HG02678 (cell line): ENCODE measurements at regions not wholly inside any gene's neighbourhood (a gene's known extent, or its start where the extent isn't known, plus 50 kb on each side); places are given as distances from the start of the nearest gene placed in this dataset.
"Not testable (repeated sequence)": the region's sequence is repeated elsewhere in the genome, so short reads cannot be mapped to it uniquely, and the experiment has no call there.

Experiments
- ATAC-seq: cut with Tn5 transposase; IDR thresholded peaks from one replicate; pipeline ENCODE4 v1.9.1; 2021; ENCODE audit warnings: mild to moderate bottlenecking, moderate library complexity; ENCODE audit not compliant: unreplicated experiment

GRCh38 chr2:223283771-223284170 lies 231.8 kb downstream of the KCNE4 start:
- ATAC-seq = no peak

DNA sequence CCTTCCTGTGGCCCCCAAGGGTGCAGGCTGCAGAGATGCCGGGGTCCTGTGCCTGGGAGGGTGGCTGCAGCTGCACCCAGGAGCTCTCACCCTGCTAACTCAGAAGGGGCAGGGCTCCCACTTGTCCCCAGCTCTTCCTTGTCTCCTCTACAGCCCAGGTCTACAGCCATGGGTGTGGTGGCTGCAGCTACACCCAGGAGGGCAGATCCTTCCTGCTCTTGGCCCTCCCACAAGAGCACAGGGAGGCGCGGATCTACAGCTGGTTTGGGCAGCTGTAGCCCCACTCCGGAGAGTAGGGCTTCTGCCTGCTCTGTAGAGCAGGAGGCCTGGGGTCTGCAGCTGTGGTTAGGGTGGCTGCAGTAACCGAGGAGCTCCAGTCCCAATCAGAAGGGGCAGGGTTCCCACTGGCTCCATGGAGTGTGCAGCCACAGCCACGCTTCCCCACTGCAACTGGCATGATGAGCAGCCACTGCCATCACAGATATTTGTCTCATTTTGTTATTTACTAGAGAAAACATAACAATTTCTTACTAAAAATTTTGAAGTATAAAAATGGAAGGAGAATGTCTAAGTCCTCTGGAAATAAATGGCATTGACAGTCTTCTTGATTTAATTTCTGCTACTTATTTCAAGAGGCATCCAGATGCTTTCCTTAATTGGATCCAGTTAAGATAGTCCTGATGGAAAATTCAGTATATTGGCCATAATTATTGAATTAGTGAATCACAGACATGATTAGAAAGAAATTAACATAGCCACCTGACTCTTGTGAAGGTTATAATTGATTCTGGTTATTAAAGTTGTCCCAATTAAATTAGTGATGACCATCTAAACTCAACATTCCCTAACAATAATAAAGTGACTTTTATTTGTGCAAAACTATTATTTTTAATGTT lies 233.6 kb downstream of the KCNE4 start:
- no peak for ATAC-seq

DNA sequence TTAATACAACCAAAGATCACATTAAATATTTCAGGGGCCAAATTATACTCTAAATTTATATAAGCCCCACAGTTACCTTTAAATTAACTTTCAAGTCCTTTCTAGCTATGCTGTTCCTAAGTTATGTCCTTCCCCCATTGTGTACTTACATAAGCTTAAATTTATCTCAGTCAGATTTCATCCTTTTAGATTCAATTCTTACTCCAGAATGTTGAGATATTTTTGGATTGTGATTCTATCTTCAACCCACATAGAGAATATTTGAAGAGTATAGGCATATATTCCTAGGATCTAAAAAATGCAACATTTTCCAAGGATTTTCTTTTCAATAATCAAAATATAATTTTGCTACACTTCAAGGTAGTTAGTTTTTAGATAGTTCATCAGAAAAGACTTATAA lies 242.8 kb downstream of the KCNE4 start:
- ATAC-seq = no peak

DNA sequence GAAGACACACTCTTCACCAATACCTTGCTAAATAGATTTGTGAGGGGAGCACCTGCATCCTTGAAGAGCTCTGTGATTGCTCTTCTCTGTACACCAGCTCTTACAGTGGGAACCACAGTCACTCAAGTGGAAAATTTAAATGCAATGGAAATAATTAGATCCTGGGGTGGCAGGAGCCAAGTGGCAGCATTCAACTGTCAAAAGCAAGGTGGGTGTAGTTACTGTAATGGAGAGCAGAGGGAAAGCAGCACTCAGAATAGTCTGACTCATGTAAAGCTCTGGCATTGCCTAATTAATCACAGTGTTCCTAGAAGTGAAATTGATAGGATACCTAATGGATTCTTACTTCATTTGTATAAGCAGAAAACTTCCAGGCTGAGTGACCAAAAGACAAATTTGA lies 245.8 kb downstream of the KCNE4 start:
- ATAC-seq = no peak

GRCh38 chr2:223298329-223298728 lies 246.3 kb downstream of the KCNE4 start:
- not testable (repeated sequence) for ATAC-seq

- ATAC-seq = no peak
Observed at GRCh38 chr2:223300326-223300725, 248.3 kb downstream of the KCNE4 start.

- peak; percentile 71 for ATAC-seq
Observed at GRCh38 chr2:223306371-223306770, 254.4 kb downstream of the KCNE4 start.

- ATAC-seq = no peak
Observed at GRCh38 chr2:223311889-223312680, 260.1 kb downstream of the KCNE4 start.

- no peak for ATAC-seq
Observed at GRCh38 chr2:223313101-223313500, 261.1 kb downstream of the KCNE4 start.

DNA sequence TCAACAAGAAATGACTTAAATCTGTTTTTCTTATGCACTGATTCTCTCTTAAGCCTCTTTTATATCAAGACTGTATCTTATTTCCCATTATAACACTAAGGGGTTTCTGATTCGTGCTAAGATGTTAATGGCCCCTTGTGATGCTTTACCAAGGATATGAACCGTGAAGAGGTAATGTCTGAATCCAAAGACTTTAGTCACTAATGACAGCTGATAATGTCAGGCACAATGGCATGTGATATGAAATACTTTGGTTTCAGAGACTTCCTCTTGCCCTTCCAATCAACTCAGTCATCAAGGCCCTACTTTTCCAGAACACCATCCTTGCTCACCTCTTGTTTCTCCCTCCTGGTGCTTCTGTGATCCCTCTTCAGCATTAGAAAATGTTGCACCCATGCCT lies 262.8 kb downstream of the KCNE4 start:
- no peak for ATAC-seq

DNA sequence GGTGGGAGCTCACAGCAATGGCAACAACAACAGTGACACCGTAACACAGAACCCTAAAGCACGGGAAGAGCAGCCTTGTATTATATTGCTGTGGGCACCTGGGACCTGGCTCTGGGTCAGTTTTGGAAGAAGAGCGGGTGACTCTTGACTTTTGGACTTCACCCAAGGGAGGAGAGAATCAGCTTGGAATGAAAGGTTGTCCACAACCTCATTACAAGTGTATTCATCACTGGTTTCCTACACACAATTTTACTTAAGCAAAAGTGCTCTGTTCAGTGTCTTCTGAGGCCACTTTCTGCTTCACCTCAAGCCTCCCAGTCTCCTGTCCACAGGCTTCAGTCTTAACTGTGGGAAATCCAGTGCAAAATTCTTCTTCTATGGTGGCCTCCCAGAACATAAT lies 263.8 kb downstream of the KCNE4 start:
- no peak for ATAC-seq

GRCh38 chr2:223316342-223316741 lies 264.4 kb downstream of the KCNE4 start:
- ATAC-seq = no peak

DNA sequence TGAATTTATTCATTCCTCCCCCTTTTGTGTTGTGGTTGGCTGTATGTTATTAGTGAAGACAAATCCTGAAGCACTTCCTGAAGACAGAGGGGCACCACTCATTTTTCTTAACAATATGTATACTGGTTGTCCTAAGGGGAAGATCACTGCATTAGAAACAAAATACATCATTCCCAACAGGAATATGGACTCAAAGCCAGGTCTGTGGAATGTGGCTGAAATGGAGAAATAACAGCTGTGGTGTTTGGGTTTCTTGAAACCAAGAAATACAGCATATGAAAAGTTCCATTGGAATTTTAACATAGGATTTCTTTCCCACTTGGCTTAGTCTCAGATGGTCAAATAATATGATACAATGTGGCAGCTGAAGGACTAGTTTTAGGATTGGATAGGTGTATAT lies 267.6 kb downstream of the KCNE4 start:
- ATAC-seq = no peak

DNA sequence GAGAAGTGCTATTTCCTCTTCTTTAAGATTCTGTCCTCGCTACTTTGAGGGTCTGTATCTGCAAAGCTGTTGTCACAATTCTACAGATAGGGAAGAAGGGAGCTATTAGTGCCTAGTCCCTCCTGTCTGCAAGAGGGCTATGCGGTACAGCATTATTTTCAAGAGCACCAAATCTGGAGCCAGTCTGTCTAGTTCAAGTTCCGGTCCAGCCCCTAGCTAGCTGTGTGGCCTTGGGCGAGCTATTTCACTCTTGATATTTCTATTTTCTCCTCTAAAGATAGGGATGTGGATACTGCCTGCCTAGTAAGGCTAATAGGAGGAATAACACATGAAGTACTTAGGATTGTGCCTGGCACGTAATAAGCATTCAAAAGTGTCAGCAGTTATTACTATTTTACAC lies 272.4 kb downstream of the KCNE4 start:
- no peak for ATAC-seq

DNA sequence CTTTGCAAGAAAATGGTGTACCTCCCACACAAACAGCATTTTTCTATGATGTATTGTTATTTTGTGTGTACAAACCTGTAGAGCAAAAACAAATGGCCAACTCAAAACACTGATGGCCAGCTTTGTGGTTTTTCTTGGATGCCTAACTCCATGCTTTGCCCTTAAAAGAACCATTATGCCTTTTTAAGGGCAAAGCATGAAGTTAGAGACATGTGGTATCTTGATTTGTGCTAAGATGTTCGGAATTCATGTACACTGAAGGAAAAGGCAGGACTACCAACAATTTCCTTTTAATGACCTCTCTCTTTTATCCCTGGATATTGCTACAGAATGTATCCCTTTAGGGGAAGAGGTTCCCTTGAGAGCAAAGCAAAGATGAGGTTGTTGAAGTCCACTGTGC lies 273.6 kb downstream of the SCG2 start:
- no peak for ATAC-seq

DNA sequence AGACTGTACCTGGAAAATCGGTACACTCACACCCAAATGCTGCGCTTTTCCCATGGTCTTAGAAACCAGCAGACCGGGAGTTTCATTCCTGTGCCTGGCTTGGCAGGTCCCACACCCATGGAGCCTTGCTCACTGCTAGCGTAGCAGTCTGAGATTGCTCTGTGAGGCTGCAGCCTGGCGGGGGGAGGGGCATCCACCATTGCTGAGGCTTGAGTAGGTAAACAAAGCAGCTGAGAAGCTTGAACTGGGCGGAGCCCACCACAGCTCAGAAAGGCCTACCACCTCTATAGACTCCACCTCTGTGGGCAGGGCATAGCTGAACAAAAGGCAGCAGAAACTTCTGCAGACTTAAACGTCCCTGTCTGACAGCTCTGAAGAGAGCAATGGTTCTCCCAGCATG lies 271.4 kb downstream of the SCG2 start:
- ATAC-seq = not testable (repeated sequence)

DNA sequence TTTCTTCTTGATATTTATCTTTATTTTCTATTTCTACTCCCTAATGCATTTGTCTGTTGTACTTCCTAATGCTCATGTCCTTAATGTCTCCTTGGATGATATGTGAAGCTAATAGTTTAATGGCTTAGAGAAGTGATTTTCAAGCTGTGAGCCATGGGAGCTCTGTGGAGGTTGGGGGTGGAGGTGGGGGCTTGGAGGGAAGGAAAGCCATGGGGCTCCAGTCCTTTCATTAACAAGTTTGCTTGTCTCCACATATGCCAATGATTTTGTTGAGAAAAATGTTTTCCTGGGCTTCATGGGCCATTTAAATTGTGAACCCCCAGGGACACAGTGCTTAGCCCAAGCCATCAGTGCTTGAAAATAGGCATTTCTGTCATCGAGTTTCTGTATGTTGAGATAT lies 264.1 kb downstream of the SCG2 start:
- no peak for ATAC-seq

GRCh38 chr2:223357076-223357475 lies 245.1 kb downstream of the SCG2 start:
- ATAC-seq = no peak

GRCh38 chr2:223363085-223363484 lies 239.1 kb downstream of the SCG2 start:
- no peak for ATAC-seq

GRCh38 chr2:223365158-223365679 lies 236.9 kb downstream of the SCG2 start:
- ATAC-seq = no peak

GRCh38 chr2:223366566-223366965 lies 235.6 kb downstream of the SCG2 start:
- ATAC-seq = no peak

DNA sequence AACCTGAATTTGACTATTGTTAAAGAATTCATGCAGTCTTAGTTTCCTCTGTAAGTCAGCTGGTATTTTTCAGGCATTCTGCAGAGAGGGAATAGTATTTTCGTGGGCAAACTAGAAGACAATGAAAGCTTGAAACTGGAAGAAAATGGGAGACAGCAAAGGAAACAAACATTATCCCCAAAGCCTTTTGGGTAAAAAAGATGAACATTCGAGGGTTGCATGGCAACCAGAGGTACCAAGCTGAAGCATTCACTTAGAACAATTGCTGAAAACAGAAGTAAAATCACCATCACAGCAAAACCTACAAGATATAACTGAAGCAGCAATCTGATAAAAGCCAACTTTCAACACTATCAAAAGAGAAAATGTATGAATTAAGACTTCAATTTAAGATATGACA lies 233.7 kb downstream of the SCG2 start:
- ATAC-seq = no peak
